Neural progenitor cell (in vitro differentiated cells): ENCODE measurements at regions not wholly inside any gene's neighbourhood (a gene's known extent, or its start where the extent isn't known, plus 50 kb on each side); places are given as distances from the start of the nearest gene placed in this dataset.

Experiments
- EZH2 ChIP-seq: fragments of 200-600 bp; sonication (generic); IDR thresholded peaks from 2 replicates; pipeline ENCODE4 v1.6.1; 2017; ENCODE audit warnings: antibody characterized with exemption, mild to moderate bottlenecking, moderate library complexity
- EZH2phosphoT487 ChIP-seq: fragments of 200-600 bp; sonication (generic); IDR thresholded peaks from 2 replicates; pipeline ENCODE4 v1.6.1; 2017; ENCODE audit warnings: antibody characterized with exemption
- TF ChIP-seq, protein P1 (sequence below): fragments of 200-600 bp; sonication (generic); IDR thresholded peaks from 2 replicates; pipeline ENCODE4 v1.5.1; 2017; ENCODE audit warnings: antibody characterized with exemption, mild to moderate bottlenecking

DNA sequence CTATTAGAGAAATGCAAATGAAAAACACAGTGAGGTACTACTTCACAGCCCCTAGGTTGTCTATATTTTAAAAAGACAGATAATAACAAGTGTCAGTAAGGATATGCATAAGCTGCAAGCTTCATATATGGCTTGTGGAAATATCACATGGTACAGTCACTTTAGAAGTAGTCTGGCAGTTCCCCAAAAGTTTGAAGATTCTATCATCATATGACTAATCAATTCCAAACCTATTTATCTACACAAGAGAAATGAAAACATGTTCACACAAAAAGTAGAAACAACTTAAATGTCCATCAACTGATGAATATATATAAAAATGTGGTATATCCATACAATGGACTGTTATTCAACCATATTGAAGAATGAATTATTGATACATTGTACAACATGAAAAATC is 185.8 kb upstream of the STK26 start:
- TF ChIP-seq EZH2 = no peak
- TF ChIP-seq, protein P1, sequence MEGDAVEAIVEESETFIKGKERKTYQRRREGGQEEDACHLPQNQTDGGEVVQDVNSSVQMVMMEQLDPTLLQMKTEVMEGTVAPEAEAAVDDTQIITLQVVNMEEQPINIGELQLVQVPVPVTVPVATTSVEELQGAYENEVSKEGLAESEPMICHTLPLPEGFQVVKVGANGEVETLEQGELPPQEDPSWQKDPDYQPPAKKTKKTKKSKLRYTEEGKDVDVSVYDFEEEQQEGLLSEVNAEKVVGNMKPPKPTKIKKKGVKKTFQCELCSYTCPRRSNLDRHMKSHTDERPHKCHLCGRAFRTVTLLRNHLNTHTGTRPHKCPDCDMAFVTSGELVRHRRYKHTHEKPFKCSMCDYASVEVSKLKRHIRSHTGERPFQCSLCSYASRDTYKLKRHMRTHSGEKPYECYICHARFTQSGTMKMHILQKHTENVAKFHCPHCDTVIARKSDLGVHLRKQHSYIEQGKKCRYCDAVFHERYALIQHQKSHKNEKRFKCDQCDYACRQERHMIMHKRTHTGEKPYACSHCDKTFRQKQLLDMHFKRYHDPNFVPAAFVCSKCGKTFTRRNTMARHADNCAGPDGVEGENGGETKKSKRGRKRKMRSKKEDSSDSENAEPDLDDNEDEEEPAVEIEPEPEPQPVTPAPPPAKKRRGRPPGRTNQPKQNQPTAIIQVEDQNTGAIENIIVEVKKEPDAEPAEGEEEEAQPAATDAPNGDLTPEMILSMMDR = no peak
- TF ChIP-seq EZH2phosphoT487 = no peak
